GM12878 (cell line): ENCODE measurements at regions not wholly inside any gene's neighbourhood (a gene's known extent, or its start where the extent isn't known, plus 50 kb on each side); places are given as distances from the start of the nearest gene placed in this dataset.

ENCODE experiments used
- ATAC-seq: fragments of 200-7000 bp; cut with Tn5 transposase; 3 replicates; pipeline ENCODE4 v1.9.1; 2020; ENCODE audit warnings: mild to moderate bottlenecking, moderate library complexity
- BruUV-seq: library from RNA; stranded (reverse); fragments of 400-500 nt; replicated peaks from 2 replicates; lab custom pipeline; 2021; lab: Mats Ljungman, UMichigan
- CTCF ChIA-PET: fragments of 300-600 bp; sonication (Branson Sonifier 250); formaldehyde crosslinking; extraction: SDS; loops from one replicate; lab custom pipeline; 2021; ENCODE audit warnings: inconsistent platforms; lab: Yijun Ruan, JAX
- POLR2A ChIA-PET: fragments of 350-600 bp; formaldehyde crosslinking; extraction: SDS; loops from one replicate; lab custom pipeline; 2021; ENCODE audit warnings: inconsistent platforms; lab: Charles Lee
- RAD21 ChIA-PET: fragments of 300-600 bp; sonication (Branson Sonifier 250); formaldehyde crosslinking; loops from one replicate; lab custom pipeline; 2023; ENCODE audit warnings: antibody characterized with exemption; ENCODE audit not compliant: unreplicated experiment; lab: Charles Lee
- SMC1A ChIA-PET: fragments of 300-600 bp; sonication (Branson Sonifier 250); formaldehyde crosslinking; loops from one replicate; lab custom pipeline; 2023; ENCODE audit not compliant: unreplicated experiment, uncharacterized antibody; lab: Charles Lee
- DNase-seq: peaks from one replicate; pipeline ENCODE4 v3.0.0-alpha.2; 2011; ENCODE audit warnings: low read depth, low spot score
- FAIRE-seq: peaks from 3 replicates; lab custom pipeline; 2011; peaks lifted over from hg19 to GRCh38; lab: Jason Lieb, UNC
- H2AFZ ChIP-seq: 2 replicates; pipeline ENCODE4 v1.6.0; 2011; ENCODE audit warnings: low read depth, low read length, control low read depth; ENCODE audit not compliant: control insufficient read depth
- H3K27ac ChIP-seq: 2 replicates; pipeline ENCODE4 v1.5.1; 2011; ENCODE audit warnings: control low read depth; ENCODE audit not compliant: control insufficient read depth, insufficient read depth
- H3K27me3 ChIP-seq, 2 experiments: replicated peaks in 1 of 2; 2 replicates each; pipeline versions ENCODE4 v1.6.0 to v1.6.1; 2011; ENCODE audit warnings: low read length in 1 of 2; ENCODE audit not compliant: control insufficient read depth in 2 of 2, insufficient read depth in 2 of 2
- H3K36me3 ChIP-seq, 2 experiments: 2 replicates each; pipeline ENCODE4 v1.5.1; 2011; ENCODE audit warnings: low read length in 1 of 2; ENCODE audit not compliant: control insufficient read depth in 2 of 2, insufficient read depth in 2 of 2
- H3K4me1 ChIP-seq: 2 replicates; pipeline ENCODE4 v1.6.1; 2011; ENCODE audit warnings: mild to moderate bottlenecking, low read length, moderate library complexity, mixed read lengths; ENCODE audit not compliant: control insufficient read depth, insufficient read depth
- H3K4me2 ChIP-seq: 2 replicates; pipeline ENCODE4 v1.6.0; 2011; ENCODE audit warnings: control low read depth; ENCODE audit not compliant: control insufficient read depth, insufficient read depth
- H3K4me3 ChIP-seq: fragments of 200-600 bp; sonication (generic); 2 replicates; pipeline ENCODE4 v1.5.1; 2016
- H3K79me2 ChIP-seq: 2 replicates; pipeline ENCODE4 v1.6.0; 2011; ENCODE audit warnings: low read length; ENCODE audit not compliant: control insufficient read depth, insufficient read depth
- H3K9ac ChIP-seq: 2 replicates; pipeline ENCODE4 v1.8.0; 2011; ENCODE audit warnings: low read length, control low read depth, mixed read lengths; ENCODE audit not compliant: control insufficient read depth, insufficient read depth
- H3K9me3 ChIP-seq: replicated peaks from 3 replicates; pipeline ENCODE4 v1.5.1; 2011; ENCODE audit warnings: mild to moderate bottlenecking, low read length; ENCODE audit not compliant: control insufficient read depth, insufficient read depth
- H4K20me1 ChIP-seq: 2 replicates; pipeline ENCODE4 v1.6.0; 2011; ENCODE audit not compliant: control insufficient read depth, insufficient read depth
- FOXK2 ChIP-seq: fragments of 450-650 bp; IDR thresholded peaks from 2 replicates; pipeline ENCODE4 v1.6.1; 2017; ENCODE audit warnings: mild to moderate bottlenecking, moderate library complexity
- MYC ChIP-seq: IDR thresholded peaks from 2 replicates; pipeline ENCODE4 v1.6.1; 2011; ENCODE audit warnings: mild to moderate bottlenecking, low read length, moderate library complexity, inconsistent platforms; ENCODE audit not compliant: insufficient read depth, insufficient replicate concordance, insufficient read length, severe bottlenecking
- RAD21 ChIP-seq: IDR thresholded peaks from 2 replicates; pipeline ENCODE4 v1.6.1; 2011; ENCODE audit warnings: mild to moderate bottlenecking, low read depth, low read length, moderate library complexity; ENCODE audit not compliant: insufficient read depth
- WGBS: methylation state at CpG from one replicate; pipeline ENCODE4 v1.1.6; 2016; ENCODE audit warnings: low lambda C conversion rate; ENCODE audit not compliant: insufficient replicate concordance, insufficient coverage; ENCODE audit errors: missing lambda C conversion rate; 5-methylcytosine and 5-hydroxymethylcytosine counted together
- in situ Hi-C: fragments of 300-500 bp; cut with MboI; formaldehyde crosslinking; loops from 9 replicates; pipeline ENCODE4 v1.14.3; 2018; ENCODE audit warnings: mixed read lengths
- intact Hi-C: fragments of 100-400 bp; cut with micrococcal nuclease; formaldehyde crosslinking; loops from one replicate; pipeline ENCODE4 v1.14.2; 2022; ENCODE audit not compliant: unreplicated experiment
- TF ChIP-seq, protein P1 (sequence below): IDR thresholded peaks from 2 replicates; pipeline ENCODE4 v1.6.1; 2012; ENCODE audit warnings: low read depth, low read length, improper control_type of control experiment

DNA sequence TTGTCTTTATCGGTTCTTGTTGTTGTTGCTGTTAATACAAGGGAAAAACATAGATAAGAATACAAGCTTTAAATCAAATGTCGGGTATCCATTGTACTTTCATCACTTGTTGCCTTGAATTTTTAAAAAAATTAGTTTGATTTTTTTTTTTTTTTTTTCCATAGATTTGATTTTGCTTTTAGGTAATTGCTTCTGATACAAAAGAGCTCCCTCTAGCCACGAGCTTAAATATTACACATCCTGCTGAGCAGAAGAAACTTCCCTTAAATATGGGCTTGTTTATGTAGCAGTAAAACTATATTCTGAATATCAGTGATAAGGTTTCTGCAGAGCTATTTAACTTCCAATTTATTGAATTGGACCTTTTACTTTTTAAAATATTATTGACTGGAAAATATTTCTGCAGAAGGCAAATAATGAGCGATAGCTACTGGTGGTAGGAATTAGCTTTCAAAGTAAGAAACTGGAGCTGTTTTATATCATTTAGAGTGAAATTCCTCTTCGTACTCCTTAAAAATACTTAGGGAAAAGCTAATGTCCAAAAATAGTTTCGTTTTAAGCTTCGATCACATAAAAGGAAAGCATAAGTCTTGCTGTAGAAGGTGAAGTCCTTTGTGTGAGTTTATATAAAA, 216.9 kb downstream of the POLR1F start (continued):
- TF ChIP-seq RAD21 = 0 out of 2 replicates have a peak, but pooled peaks have one; percentile 28

DNA sequence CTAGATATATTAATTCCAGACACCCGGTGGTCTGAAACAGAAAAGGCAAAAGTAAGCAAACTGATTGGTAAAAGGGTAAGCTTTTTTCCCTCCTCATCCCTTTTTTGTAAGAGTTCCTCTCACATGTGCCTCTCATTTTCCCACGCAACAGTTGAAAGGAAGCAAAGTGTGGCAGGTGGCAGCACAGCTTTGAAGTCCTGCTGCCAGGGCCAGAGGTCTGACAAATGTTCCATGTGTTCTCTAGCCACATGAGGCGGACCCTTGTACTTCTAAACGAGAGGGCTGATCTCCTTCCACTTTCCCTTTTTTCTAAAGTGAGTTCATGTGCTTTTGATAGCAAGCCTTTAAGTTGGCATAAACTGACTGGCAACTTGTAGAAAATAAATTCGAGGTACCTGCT, 217.5 kb downstream of the POLR1F start:
- no peak overlapping the region for H3K4me2 ChIP-seq
- no peaks in the 10 kb centered on the region for H3K36me3 ChIP-seq
- FAIRE-seq (no peak), DNase-seq (no peak), ATAC-seq (no peak)
- intact Hi-C loops (no loop called here), in situ Hi-C loops (no loop called here)
- H2AFZ ChIP-seq = no peak overlapping the region
- H3K9ac ChIP-seq = no peak overlapping the region
- WGBS = 15% methylated on average over 5 of the region's 5 CpGs
- POLR2A ChIA-PET = no interaction called here
- no peak overlapping the region for H3K27ac ChIP-seq
- SMC1A ChIA-PET = interaction anchor here (0.7 to 1.4 kb wide), 3 partner anchors 13 to 1323 kb away, joined by 3 to 6 read pairs (median 3); no protein-coding TSS in a partner anchor
- no peak overlapping the region for H3K4me3 ChIP-seq
- TF ChIP-seq MYC = no peak
- TF ChIP-seq FOXK2 = no peak
- TF ChIP-seq, protein P1, sequence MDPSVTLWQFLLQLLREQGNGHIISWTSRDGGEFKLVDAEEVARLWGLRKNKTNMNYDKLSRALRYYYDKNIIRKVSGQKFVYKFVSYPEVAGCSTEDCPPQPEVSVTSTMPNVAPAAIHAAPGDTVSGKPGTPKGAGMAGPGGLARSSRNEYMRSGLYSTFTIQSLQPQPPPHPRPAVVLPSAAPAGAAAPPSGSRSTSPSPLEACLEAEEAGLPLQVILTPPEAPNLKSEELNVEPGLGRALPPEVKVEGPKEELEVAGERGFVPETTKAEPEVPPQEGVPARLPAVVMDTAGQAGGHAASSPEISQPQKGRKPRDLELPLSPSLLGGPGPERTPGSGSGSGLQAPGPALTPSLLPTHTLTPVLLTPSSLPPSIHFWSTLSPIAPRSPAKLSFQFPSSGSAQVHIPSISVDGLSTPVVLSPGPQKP = no peak
- H3K9me3 ChIP-seq = no peaks in the 10 kb centered on the region
- no TSS peak for BruUV-seq
- no peaks in the 10 kb centered on the region for H4K20me1 ChIP-seq
- no peaks in the 10 kb centered on the region for H3K4me1 ChIP-seq
- CTCF ChIA-PET = interaction anchor here (0.7 to 3.7 kb wide), 13 partner anchors 10 to 1139 kb away, joined by 3 to 30 read pairs (median 5); no protein-coding TSS in a partner anchor
- RAD21 ChIA-PET = interaction anchor here (0.7 to 1.0 kb wide), 3 partner anchors 100 to 1139 kb away, joined by 3 to 4 read pairs (median 3); no protein-coding TSS in a partner anchor
- no peaks in the 10 kb centered on the region for H3K27me3 ChIP-seq
- H3K79me2 ChIP-seq = no peaks in the 10 kb centered on the region
